ENCODE measurements at regions not wholly inside any gene's neighbourhood (a gene's known extent, or its start where the extent isn't known, plus 50 kb on each side); places are given as distances from the start of the nearest gene placed in this dataset.
A peak's percentile ranks its signal among the peaks of the same experiment; 100 is the strongest.

DNA sequence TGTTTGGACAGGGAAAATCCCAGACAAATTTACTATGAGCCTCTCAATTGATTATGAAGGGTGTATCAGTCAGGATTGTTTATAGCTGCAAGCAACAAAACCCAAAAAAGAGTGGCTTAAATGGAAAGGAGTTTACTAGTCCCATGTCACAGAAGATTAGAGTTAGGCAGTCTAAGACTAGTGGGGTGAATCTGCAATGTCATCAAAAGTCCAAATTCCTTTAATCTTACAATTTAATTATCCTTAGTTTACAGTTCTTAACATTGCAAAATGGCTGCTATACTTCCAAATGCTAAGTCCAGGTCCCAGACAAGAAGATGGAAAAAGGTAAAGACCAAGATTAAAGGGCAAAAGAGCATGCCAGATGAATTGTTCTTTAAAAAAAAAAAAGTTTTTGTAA, 143.6 kb downstream of the CD47 start:
- intact Hi-C loops (cut with DNase I), result loop anchor here in 5 of 10 donors (10.0 kb wide), 4 partner anchors 58 to 538 kb away; partner anchors contain the start of gene IFT57 (in 2 of the 5)
- Histone ChIP-seq H3K27ac (no peak overlapping the region), H3K4me3 (no peak overlapping the region), H3K27me3 (no peaks in the 10 kb centered on the region), H3K9me3 (no peaks in the 10 kb centered on the region), H3K36me3 (no peaks in the 10 kb centered on the region), H3K4me1 (peaks cover 0 to 5% (median 0%) of the 10 kb centered on the region in 12 donors)
- no peak for DNase-seq
- no peak for TF ChIP-seq POLR2A (IDR thresholded peaks at IDR 0.05)
- TF ChIP-seq, protein P1, sequence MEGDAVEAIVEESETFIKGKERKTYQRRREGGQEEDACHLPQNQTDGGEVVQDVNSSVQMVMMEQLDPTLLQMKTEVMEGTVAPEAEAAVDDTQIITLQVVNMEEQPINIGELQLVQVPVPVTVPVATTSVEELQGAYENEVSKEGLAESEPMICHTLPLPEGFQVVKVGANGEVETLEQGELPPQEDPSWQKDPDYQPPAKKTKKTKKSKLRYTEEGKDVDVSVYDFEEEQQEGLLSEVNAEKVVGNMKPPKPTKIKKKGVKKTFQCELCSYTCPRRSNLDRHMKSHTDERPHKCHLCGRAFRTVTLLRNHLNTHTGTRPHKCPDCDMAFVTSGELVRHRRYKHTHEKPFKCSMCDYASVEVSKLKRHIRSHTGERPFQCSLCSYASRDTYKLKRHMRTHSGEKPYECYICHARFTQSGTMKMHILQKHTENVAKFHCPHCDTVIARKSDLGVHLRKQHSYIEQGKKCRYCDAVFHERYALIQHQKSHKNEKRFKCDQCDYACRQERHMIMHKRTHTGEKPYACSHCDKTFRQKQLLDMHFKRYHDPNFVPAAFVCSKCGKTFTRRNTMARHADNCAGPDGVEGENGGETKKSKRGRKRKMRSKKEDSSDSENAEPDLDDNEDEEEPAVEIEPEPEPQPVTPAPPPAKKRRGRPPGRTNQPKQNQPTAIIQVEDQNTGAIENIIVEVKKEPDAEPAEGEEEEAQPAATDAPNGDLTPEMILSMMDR (IDR thresholded peaks at IDR 0.05), result no peak
- ATAC-seq, result no peak

DNA sequence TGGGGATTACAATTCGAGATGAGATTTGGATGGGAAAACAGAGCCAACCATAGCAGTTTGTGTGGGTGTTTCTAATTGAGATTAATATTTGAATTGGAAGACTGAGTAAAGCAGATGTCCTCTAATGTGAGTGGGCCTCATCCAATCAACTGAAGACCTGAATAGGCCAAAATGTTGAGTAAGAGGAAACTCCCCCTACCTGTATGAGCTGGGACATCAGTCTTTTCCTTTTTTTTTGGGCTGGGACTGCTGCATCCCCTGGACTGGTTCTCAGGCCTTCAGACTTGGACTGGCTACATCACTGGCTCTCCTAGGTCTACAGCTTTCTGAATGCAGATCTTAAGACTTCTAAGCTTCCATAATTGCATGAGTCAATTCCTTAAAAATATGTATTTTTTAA, 144.1 kb downstream of the CD47 start:
- WGBS, 4 donors, result 73 to 82% (median 74%) methylated on average over 1 of the region's 1 CpG
- intact Hi-C loops (cut with DNase I), result loop anchor here in 5 of 10 donors (10.0 kb wide), 4 partner anchors 58 to 538 kb away; partner anchors contain the start of gene IFT57 (in 2 of the 5)
- no peaks in the 10 kb centered on the region for H3K36me3 ChIP-seq
- H3K4me3 ChIP-seq, result no peak overlapping the region
- TF ChIP-seq, protein P1 (IDR thresholded peaks at IDR 0.05), result no peak
- no peak for TF ChIP-seq POLR2A (IDR thresholded peaks at IDR 0.05)
- peaks cover 0 to 5% (median 0%) of the 10 kb centered on the region in 12 donors for H3K4me1 ChIP-seq
- H3K9me3 ChIP-seq, result no peaks in the 10 kb centered on the region
- no peaks in the 10 kb centered on the region for H3K27me3 ChIP-seq
- ATAC-seq (no peak), DNase-seq (no peak)
- H3K27ac ChIP-seq, result no peak overlapping the region

DNA sequence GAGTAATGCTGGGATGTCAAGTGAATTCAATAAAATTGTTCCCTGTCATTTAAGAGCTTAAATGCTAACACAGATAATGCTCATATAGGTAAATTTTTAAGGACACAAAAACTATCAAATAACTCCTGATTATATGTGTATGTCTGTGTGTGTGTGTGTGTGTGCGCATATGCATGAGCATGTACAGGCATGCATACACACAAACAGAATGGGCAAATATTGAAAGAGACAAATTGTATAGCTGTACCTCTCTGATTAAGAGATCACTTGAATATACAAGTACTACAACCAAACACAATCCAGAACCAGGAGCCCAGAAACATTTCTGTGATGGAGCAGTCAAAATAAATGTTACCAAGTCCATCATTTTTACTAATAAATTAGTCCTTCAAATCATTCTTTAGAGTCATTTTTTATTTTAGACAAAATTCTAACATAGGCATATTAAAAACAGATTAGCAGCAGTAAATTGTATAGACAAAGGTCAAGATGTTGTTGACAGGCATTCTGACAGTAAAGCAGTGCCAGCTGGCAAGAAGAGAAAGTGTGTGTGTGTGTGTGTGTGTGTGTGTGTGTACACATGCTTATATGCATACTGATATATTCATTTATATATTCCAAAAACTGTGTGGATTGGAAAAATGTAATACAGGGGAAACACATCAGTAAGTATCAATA, 145.3 kb downstream of the CD47 start:
- Histone ChIP-seq H3K27me3 (no peaks in the 10 kb centered on the region), H3K27ac (no peak overlapping the region), H3K36me3 (no peaks in the 10 kb centered on the region), H3K9me3 (no peaks in the 10 kb centered on the region), H3K4me3 (no peak overlapping the region), H3K4me1 (peaks cover 0 to 5% (median 0%) of the 10 kb centered on the region in 12 donors)
- intact Hi-C loops (cut with DNase I), result loop anchor here in 5 of 10 donors (10.0 kb wide), 4 partner anchors 59 to 539 kb away; partner anchors contain the start of gene IFT57 (in 2 of the 5)
- no peak for TF ChIP-seq POLR2A (IDR thresholded peaks at IDR 0.05)
- TF ChIP-seq, protein P1 (IDR thresholded peaks at IDR 0.05), result no peak
- ATAC-seq (no peak), DNase-seq (no peak)
- WGBS, 4 donors, result 81 to 100% (median 92%) methylated on average over 1 of the region's 1 CpG

DNA sequence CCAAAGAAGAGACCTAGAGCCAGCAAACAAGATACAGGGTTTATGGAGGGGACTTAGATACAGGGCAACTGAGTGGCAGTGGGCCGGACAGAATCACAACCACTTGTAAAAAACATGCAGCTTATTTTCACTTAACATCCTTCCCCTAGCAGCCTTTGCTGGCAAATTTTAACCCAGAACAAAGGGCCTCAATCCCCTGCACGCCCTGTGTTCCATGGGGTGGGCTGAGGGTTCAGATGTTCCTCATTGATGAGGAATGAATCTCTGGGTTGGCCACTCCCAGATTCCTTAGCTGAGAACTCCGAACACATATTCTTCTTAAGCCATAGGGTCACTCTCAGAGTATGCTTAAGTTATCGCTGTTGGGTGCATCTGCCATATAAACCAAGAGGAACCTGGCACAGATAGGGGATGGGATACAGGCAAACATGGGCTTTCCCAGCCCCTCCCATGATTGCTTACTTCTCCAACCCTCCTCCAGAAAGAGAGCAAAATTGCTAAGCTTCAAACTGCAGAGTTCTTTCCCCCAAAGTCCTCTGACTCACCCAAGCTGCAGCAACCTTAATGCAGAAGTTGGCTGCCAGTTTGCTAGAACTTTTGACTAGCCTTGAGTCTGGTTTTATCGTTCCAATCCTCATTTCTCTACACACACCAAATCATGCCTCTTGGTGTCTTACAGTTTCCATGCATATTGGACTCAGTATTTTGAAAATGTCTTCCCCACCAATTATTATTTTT, 146.9 kb downstream of the CD47 start:
- H3K9me3 ChIP-seq, result no peaks in the 10 kb centered on the region
- H3K36me3 ChIP-seq, result no peaks in the 10 kb centered on the region
- no peak overlapping the region for H3K4me3 ChIP-seq
- peaks cover 0 to 5% (median 0%) of the 10 kb centered on the region in 12 donors for H3K4me1 ChIP-seq
- WGBS, 4 donors, result 89 to 94% (median 92%) methylated on average over 5 of the region's 5 CpGs
- no peaks in the 10 kb centered on the region for H3K27me3 ChIP-seq
- H3K27ac ChIP-seq, result no peak overlapping the region
- ATAC-seq, result peak in 2 of 4 donors; percentile 31 to 59
- intact Hi-C loops (cut with DNase I), result loop anchor here in 6 of 10 donors (5.0 to 10.0 kb wide), 6 partner anchors 61 to 541 kb away; partner anchors contain the start of genes IFT57 (in 2 of the 6) and CD47 (in 1 of the 6)
- TF ChIP-seq, protein P1 (IDR thresholded peaks at IDR 0.05), result no peak
- TF ChIP-seq POLR2A (IDR thresholded peaks at IDR 0.05), result no peak
- DNase-seq, result no peak
